ENCODE measurements at regions not wholly inside any gene's neighbourhood (a gene's known extent, or its start where the extent isn't known, plus 50 kb on each side); places are given as distances from the start of the nearest gene placed in this dataset.
A peak's percentile ranks its signal among the peaks of the same experiment; 100 is the strongest.

DNA sequence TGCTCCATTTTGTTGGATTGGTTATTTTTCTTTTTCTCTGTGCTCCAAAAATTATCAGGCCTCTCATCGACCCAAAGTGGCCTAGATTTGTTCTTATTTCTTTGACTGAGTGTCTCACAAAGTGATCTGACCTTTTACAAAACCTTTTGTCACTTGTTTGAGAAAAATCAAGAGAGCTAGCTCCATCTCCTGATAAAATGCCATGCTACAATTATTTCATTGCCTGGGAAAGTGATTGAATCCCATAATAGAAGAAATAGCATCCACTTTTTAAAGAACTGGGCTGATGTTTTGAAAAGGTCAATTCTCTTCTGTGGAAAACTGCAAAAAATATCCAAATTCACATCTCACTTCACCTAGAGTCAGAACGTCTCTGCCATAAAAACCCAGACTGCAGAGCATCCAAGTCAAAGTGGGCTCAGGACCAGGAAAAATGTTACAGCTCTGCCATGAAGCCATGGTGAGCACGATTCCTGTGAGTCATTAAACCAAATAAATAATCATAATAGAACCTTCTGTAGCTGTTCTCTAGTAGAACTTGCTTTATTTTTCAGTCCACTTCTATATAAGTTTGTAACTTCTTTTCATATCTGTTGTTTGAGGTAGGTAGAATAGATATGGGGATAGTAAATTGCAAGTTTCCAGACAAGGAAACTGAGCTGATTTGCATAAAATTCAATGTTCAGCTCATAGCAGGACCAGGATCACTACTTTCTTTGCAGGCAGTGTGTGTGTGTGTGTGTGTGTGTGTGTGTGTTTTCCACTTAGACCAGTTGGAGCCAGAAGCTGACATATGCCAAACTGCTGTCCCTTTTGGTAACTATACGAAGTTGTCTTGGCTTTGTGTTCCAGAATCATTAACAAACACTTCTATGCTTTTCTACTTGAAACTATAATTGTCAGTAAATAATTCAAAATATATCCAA is 632.5 kb upstream of the ANKRD30A start:
- TF ChIP-seq, protein P1, sequence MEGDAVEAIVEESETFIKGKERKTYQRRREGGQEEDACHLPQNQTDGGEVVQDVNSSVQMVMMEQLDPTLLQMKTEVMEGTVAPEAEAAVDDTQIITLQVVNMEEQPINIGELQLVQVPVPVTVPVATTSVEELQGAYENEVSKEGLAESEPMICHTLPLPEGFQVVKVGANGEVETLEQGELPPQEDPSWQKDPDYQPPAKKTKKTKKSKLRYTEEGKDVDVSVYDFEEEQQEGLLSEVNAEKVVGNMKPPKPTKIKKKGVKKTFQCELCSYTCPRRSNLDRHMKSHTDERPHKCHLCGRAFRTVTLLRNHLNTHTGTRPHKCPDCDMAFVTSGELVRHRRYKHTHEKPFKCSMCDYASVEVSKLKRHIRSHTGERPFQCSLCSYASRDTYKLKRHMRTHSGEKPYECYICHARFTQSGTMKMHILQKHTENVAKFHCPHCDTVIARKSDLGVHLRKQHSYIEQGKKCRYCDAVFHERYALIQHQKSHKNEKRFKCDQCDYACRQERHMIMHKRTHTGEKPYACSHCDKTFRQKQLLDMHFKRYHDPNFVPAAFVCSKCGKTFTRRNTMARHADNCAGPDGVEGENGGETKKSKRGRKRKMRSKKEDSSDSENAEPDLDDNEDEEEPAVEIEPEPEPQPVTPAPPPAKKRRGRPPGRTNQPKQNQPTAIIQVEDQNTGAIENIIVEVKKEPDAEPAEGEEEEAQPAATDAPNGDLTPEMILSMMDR (IDR thresholded peaks at IDR 0.05) = no peak
- no peak overlapping the region for H3K4me3 ChIP-seq
- no peaks in the 10 kb centered on the region for H3K27me3 ChIP-seq
- no peak for DNase-seq (ENCODE audit: low spot score)
- H3K27ac ChIP-seq = peak overlapping the region in 1 of 2 donors; percentile 27
- H3K4me1 ChIP-seq = peaks cover 0 to 31% of the 10 kb centered on the region in 2 donors
- no peaks in the 10 kb centered on the region for H3K9me3 ChIP-seq
- H3K36me3 ChIP-seq = no peaks in the 10 kb centered on the region

DNA sequence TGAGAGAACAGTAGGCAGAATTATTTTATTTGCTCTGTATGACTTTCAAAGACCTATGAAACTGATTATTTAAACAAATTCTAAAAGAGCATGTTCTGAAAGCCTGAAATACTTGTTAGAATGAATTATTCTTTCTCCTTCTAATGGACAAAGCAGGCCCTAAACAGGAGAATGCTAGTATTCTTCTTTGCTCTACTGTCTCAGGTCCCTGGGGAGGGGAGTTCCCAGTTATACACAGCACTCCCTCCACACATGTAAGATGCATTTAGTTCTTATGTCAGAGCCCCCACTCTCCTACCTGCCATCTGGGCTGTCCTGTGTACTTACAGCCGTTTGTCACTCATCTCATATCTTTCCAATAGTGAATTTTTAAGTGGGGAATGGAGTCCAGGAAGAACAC is 633.5 kb upstream of the ANKRD30A start:
- no peak for DNase-seq (ENCODE audit: low spot score)
- Histone ChIP-seq H3K36me3 (no peaks in the 10 kb centered on the region), H3K4me3 (no peak overlapping the region), H3K27me3 (no peaks in the 10 kb centered on the region), H3K27ac (no peak overlapping the region), H3K9me3 (no peaks in the 10 kb centered on the region), H3K4me1 (peaks cover 0 to 31% of the 10 kb centered on the region in 2 donors)
- TF ChIP-seq, protein P1 (IDR thresholded peaks at IDR 0.05) = no peak

GRCh38 chr10:36489611-36490228 is 635.7 kb upstream of the ANKRD30A start:
- peak overlapping the region; percentile 52 to 66 for H3K27ac ChIP-seq
- H3K4me3 ChIP-seq = no peak overlapping the region
- no peaks in the 10 kb centered on the region for H3K9me3 ChIP-seq
- TF ChIP-seq, protein P1 (IDR thresholded peaks at IDR 0.05) = no peak
- no peak for DNase-seq (ENCODE audit: low spot score)
- H3K36me3 ChIP-seq = no peaks in the 10 kb centered on the region
- H3K4me1 ChIP-seq = peaks cover 0 to 31% of the 10 kb centered on the region in 2 donors
- no peaks in the 10 kb centered on the region for H3K27me3 ChIP-seq

DNA sequence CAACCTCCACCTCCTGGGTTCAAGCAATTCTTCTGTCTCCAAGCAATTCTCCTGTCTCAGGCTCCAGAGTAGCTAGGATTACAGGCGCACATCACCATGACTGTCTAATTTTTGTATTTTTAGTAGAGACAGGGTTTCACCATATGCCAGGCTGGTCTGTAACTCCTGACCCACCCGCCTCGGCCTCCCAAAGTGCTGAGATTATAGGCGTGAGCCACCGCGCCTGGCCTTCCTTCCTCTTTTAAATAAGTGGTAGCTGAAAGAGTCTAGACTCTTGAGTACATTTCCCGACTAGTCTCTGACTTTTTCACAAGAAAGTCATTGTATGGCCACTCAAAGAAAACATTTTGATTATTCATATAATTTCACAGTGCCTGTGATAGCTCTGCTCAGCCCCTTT is 636.2 kb upstream of the ANKRD30A start:
- Histone ChIP-seq H3K9me3 (no peaks in the 10 kb centered on the region), H3K27ac (peak overlapping the region; percentile 52 to 66), H3K4me3 (no peak overlapping the region), H3K36me3 (no peaks in the 10 kb centered on the region), H3K27me3 (no peaks in the 10 kb centered on the region), H3K4me1 (peaks cover 0 to 31% of the 10 kb centered on the region in 2 donors)
- TF ChIP-seq, protein P1 (IDR thresholded peaks at IDR 0.05) = no peak
- DNase-seq (ENCODE audit: low spot score) = no peak

- Histone ChIP-seq H3K27ac (no peak overlapping the region), H3K4me1 (peaks cover 0 to 31% of the 10 kb centered on the region in 2 donors), H3K36me3 (no peaks in the 10 kb centered on the region), H3K4me3 (no peak overlapping the region), H3K27me3 (no peaks in the 10 kb centered on the region), H3K9me3 (no peaks in the 10 kb centered on the region)
- DNase-seq (ENCODE audit: low spot score) = no peak
- TF ChIP-seq, protein P1 (IDR thresholded peaks at IDR 0.05) = no peak
Observed at GRCh38 chr10:36488579-36488978, 636.8 kb upstream of the ANKRD30A start.

Data from right atrium auricular region (tissue), 2 donors.